ENCODE measurements at regions not wholly inside any gene's neighbourhood (a gene's known extent, or its start where the extent isn't known, plus 50 kb on each side); places are given as distances from the start of the nearest gene placed in this dataset.

- H3K9me3 Mint-ChIP-seq = peaks cover 0 to 2% of the 10 kb centered on the region in 2 donors
- no peak for ATAC-seq (replicated peaks)
- peaks cover 2 to 5% of the 10 kb centered on the region in 2 donors for H3K4me1 Mint-ChIP-seq
These were observed 172.8 kb upstream of the SYNDIG1 start for GRCh38 chr20:24296477-24297261.

GRCh38 chr20:24291014-24291413, 178.4 kb upstream of the SYNDIG1 start:
- Mint-ChIP-seq H3K4me1 (peaks cover 11 to 19% of the 10 kb centered on the region in 2 donors), H3K4me3 (no peak overlapping the region), H3K36me3 (no peaks in the 10 kb centered on the region), H3K9me3 (peaks cover 4% of the 10 kb centered on the region in 2 donors), H3K27ac (no peak overlapping the region), H3K27me3 (peaks cover 15 to 26% of the 10 kb centered on the region in 2 donors)
- DNase-seq (no peak), ATAC-seq (replicated peaks) (no peak)

More at GRCh38 chr20:24296477-24297261, 172.8 kb upstream of the SYNDIG1 start:
- Mint-ChIP-seq H3K27me3 (peaks cover 12 to 27% of the 10 kb centered on the region in 2 donors), H3K36me3 (no peaks in the 10 kb centered on the region), H3K4me3 (no peak overlapping the region), H3K27ac (no peak overlapping the region)
- DNase-seq = no peak

GRCh38 chr20:24289737-24290481, 179.5 kb upstream of the SYNDIG1 start:
- ATAC-seq (replicated peaks) (peak; percentile 78 to 79), DNase-seq (no peak)
- no peaks in the 10 kb centered on the region for H3K36me3 Mint-ChIP-seq
- H3K4me1 Mint-ChIP-seq = peaks cover 11 to 18% of the 10 kb centered on the region in 2 donors
- H3K4me3 Mint-ChIP-seq = peak overlapping the region; percentile 10 to 19
- H3K27ac Mint-ChIP-seq = no peak overlapping the region
- H3K9me3 Mint-ChIP-seq = peaks cover 2 to 4% of the 10 kb centered on the region in 2 donors
- peaks cover 11 to 15% of the 10 kb centered on the region in 2 donors for H3K27me3 Mint-ChIP-seq

- Mint-ChIP-seq H3K4me1 (no peaks in the 10 kb centered on the region), H3K27me3 (peaks cover 1 to 10% of the 10 kb centered on the region in 2 donors), H3K36me3 (no peaks in the 10 kb centered on the region), H3K9me3 (peaks cover 0 to 5% of the 10 kb centered on the region in 2 donors), H3K4me3 (no peak overlapping the region), H3K27ac (no peak overlapping the region)
- no peak for ATAC-seq (replicated peaks)
- DNase-seq = no peak
These were observed 186.2 kb upstream of the SYNDIG1 start for GRCh38 chr20:24283186-24283585.

- H3K27me3 Mint-ChIP-seq = peaks cover 12 to 14% of the 10 kb centered on the region in 2 donors
- DNase-seq (no peak), ATAC-seq (replicated peaks) (no peak)
- H3K27ac Mint-ChIP-seq = no peak overlapping the region
- no peaks in the 10 kb centered on the region for H3K36me3 Mint-ChIP-seq
- peaks cover 0 to 1% of the 10 kb centered on the region in 2 donors for H3K4me1 Mint-ChIP-seq
- peaks cover 11 to 12% of the 10 kb centered on the region in 2 donors for H3K9me3 Mint-ChIP-seq
- no peak overlapping the region for H3K4me3 Mint-ChIP-seq
These were observed 192.2 kb upstream of the SYNDIG1 start for GRCh38 chr20:24277196-24277595.

- Mint-ChIP-seq H3K4me3 (no peak overlapping the region), H3K36me3 (no peaks in the 10 kb centered on the region), H3K4me1 (peaks cover 0 to 1% of the 10 kb centered on the region in 2 donors), H3K9me3 (peaks cover 11 to 12% of the 10 kb centered on the region in 2 donors), H3K27ac (no peak overlapping the region), H3K27me3 (peaks cover 12 to 14% of the 10 kb centered on the region in 2 donors)
- ATAC-seq (replicated peaks) (no peak), DNase-seq (no peak)
These were observed 193.3 kb upstream of the SYNDIG1 start for GRCh38 chr20:24275946-24276705.

- ATAC-seq (replicated peaks) (no peak), DNase-seq (no peak)
- Mint-ChIP-seq H3K9me3 (peaks cover 11 to 12% of the 10 kb centered on the region in 2 donors), H3K36me3 (no peaks in the 10 kb centered on the region), H3K27ac (no peak overlapping the region), H3K4me3 (no peak overlapping the region), H3K4me1 (peaks cover 0 to 1% of the 10 kb centered on the region in 2 donors), H3K27me3 (peaks cover 12 to 14% of the 10 kb centered on the region in 2 donors)
These were observed 196.2 kb upstream of the SYNDIG1 start for GRCh38 chr20:24273251-24273650.

GRCh38 chr20:24261351-24261750, 208.1 kb upstream of the SYNDIG1 start:
- Mint-ChIP-seq H3K27ac (no peak overlapping the region), H3K4me1 (no peaks in the 10 kb centered on the region), H3K27me3 (peaks cover 0 to 11% of the 10 kb centered on the region in 2 donors), H3K4me3 (no peak overlapping the region), H3K36me3 (no peaks in the 10 kb centered on the region), H3K9me3 (no peaks in the 10 kb centered on the region)
- DNase-seq (no peak), ATAC-seq (replicated peaks) (no peak)

GRCh38 chr20:24257171-24257570, 212.3 kb upstream of the SYNDIG1 start:
- DNase-seq (no peak), ATAC-seq (replicated peaks) (no peak)
- peaks cover 0 to 8% of the 10 kb centered on the region in 2 donors for H3K27me3 Mint-ChIP-seq
- H3K4me3 Mint-ChIP-seq = no peak overlapping the region
- H3K36me3 Mint-ChIP-seq = no peaks in the 10 kb centered on the region
- no peaks in the 10 kb centered on the region for H3K4me1 Mint-ChIP-seq
- no peaks in the 10 kb centered on the region for H3K9me3 Mint-ChIP-seq
- H3K27ac Mint-ChIP-seq = no peak overlapping the region

- Mint-ChIP-seq H3K36me3 (no peaks in the 10 kb centered on the region), H3K27ac (no peak overlapping the region), H3K4me3 (no peak overlapping the region), H3K27me3 (peaks cover 0 to 5% of the 10 kb centered on the region in 2 donors), H3K4me1 (no peaks in the 10 kb centered on the region), H3K9me3 (no peaks in the 10 kb centered on the region)
- no peak for DNase-seq
- ATAC-seq (replicated peaks) = no peak
These were observed 213.1 kb upstream of the SYNDIG1 start for GRCh38 chr20:24256307-24256706.

- Mint-ChIP-seq H3K4me3 (no peak overlapping the region), H3K4me1 (no peaks in the 10 kb centered on the region), H3K27ac (no peak overlapping the region), H3K36me3 (no peaks in the 10 kb centered on the region), H3K27me3 (no peaks in the 10 kb centered on the region), H3K9me3 (no peaks in the 10 kb centered on the region)
- DNase-seq (no peak), ATAC-seq (replicated peaks) (no peak)
These were observed 214.9 kb upstream of the SYNDIG1 start for GRCh38 chr20:24254480-24254879.

- H3K4me3 Mint-ChIP-seq = no peak overlapping the region
- H3K27ac Mint-ChIP-seq = no peak overlapping the region
- no peaks in the 10 kb centered on the region for H3K4me1 Mint-ChIP-seq
- DNase-seq (no peak), ATAC-seq (replicated peaks) (no peak)
- no peaks in the 10 kb centered on the region for H3K36me3 Mint-ChIP-seq
- no peaks in the 10 kb centered on the region for H3K9me3 Mint-ChIP-seq
- peaks cover 0 to under 1% of the 10 kb centered on the region in 2 donors for H3K27me3 Mint-ChIP-seq
These were observed 216.1 kb upstream of the SYNDIG1 start for GRCh38 chr20:24253321-24253720.

- Mint-ChIP-seq H3K9me3 (peaks cover 6 to 8% of the 10 kb centered on the region in 2 donors), H3K36me3 (no peaks in the 10 kb centered on the region), H3K27me3 (peaks cover 26 to 35% of the 10 kb centered on the region in 2 donors), H3K4me3 (no peak overlapping the region), H3K4me1 (no peaks in the 10 kb centered on the region), H3K27ac (no peak overlapping the region)
- ATAC-seq (replicated peaks) (no peak), DNase-seq (no peak)
These were observed 224.3 kb upstream of the SYNDIG1 start for GRCh38 chr20:24245094-24245493.

GRCh38 chr20:24242763-24243162, 226.7 kb upstream of the SYNDIG1 start:
- H3K4me1 Mint-ChIP-seq = no peaks in the 10 kb centered on the region
- ATAC-seq (replicated peaks) (no peak), DNase-seq (no peak)
- peaks cover 3 to 4% of the 10 kb centered on the region in 2 donors for H3K9me3 Mint-ChIP-seq
- H3K4me3 Mint-ChIP-seq = no peak overlapping the region
- H3K36me3 Mint-ChIP-seq = no peaks in the 10 kb centered on the region
- peaks cover 22 to 36% of the 10 kb centered on the region in 2 donors for H3K27me3 Mint-ChIP-seq
- no peak overlapping the region for H3K27ac Mint-ChIP-seq
